Adrenal gland (tissue), 9 donors: ENCODE measurements at regions not wholly inside any gene's neighbourhood (a gene's known extent, or its start where the extent isn't known, plus 50 kb on each side); places are given as distances from the start of the nearest gene placed in this dataset.

Source experiments
- DNase-seq, 7 donors: peaks; one replicate each; pipeline ENCODE4 v3.0.0-alpha.2; 2019 to 2020
- H3K27ac ChIP-seq, 5 donors: fragments of 200-600 bp; sonication (generic) in 4 of 5; 1 replicate in 3 of 5; 2 replicates in 2 of 5; pipeline versions ENCODE4 v1.5.1 to v1.8.0; 2016 to 2020; ENCODE audit warnings: mild to moderate bottlenecking in 1 of 5
- H3K27me3 ChIP-seq: fragments of 200-600 bp; 2 replicates; pipeline ENCODE4 v1.8.0; 2021
- H3K36me3 ChIP-seq, 2 donors: fragments of 200-600 bp; replicated peaks in 1 of 2; 1 replicate in 1 of 2; 2 replicates in 1 of 2; pipeline versions ENCODE4 v1.5.1 to v1.8.0; 2018 to 2022
- H3K4me1 ChIP-seq, 2 donors: fragments of 200-600 bp; replicated peaks in 1 of 2; 1 replicate in 1 of 2; 2 replicates in 1 of 2; pipeline versions ENCODE4 v1.5.1 to v1.8.0; 2018 to 2021
- H3K4me3 ChIP-seq, 4 donors: fragments of 200-600 bp; sonication (generic) in 3 of 4; one replicate each; pipeline ENCODE4 v1.5.1; 2016 to 2018
- H3K9me3 ChIP-seq, 3 donors: fragments of 200-600 bp; sonication (generic) in 1 of 3; replicated peaks in 1 of 3; 1 replicate in 2 of 3; 2 replicates in 1 of 3; pipeline versions ENCODE4 v1.5.1 to v1.8.0; 2016 to 2021
- POLR2A ChIP-seq, 2 donors: fragments of 450-650 bp; IDR thresholded peaks; one replicate each; pipeline ENCODE4 v1.6.1; 2017; ENCODE audit warnings: antibody characterized with exemption in 2 of 2, mild to moderate bottlenecking in 2 of 2, moderate library complexity in 1 of 2
- WGBS, 4 donors: extraction: QIAGEN DNeasy Blood & Tissue Kit in 2 of 4; methylation state at CpG; one replicate each; pipeline versions ENCODE4 v1.1.5 to v1.1.7; 2013 to 2017; 5-methylcytosine and 5-hydroxymethylcytosine counted together
- intact Hi-C, 2 donors: fragments of 100-400 bp; cut with DNase I; formaldehyde crosslinking; loops; one replicate each; pipeline versions ENCODE4 v1.14.1 to v1.15.0; 2022 to 2023
- TF ChIP-seq, protein P1 (sequence below), 6 experiments: fragments of 450-650 bp in 4 of 6; fragments of 200-600 bp in 2 of 6; sonication (generic) in 1 of 6; IDR thresholded peaks; 1 replicate in 5 of 6; 2 replicates in 1 of 6; pipeline versions ENCODE4 v1.5.1 to v1.8.0; 2016 to 2021; ENCODE audit warnings: antibody characterized with exemption in 6 of 6, mild to moderate bottlenecking in 2 of 6, moderate library complexity in 1 of 6
- donor health status: healthy with polysubstance abuse.
- donor health status: Bipolar disorder and iron deficiency.
- donor health status: DM: yes; HTN: yes; CAD: no.
- donor health status: DM: no; HTN: no; CAD: no.
- donor health status: DM: no; HTN: no; CAD: no.

GRCh38 chr2:173669271-173669853 lies 295.8 kb downstream of the SP3 start:
- TF ChIP-seq POLR2A (IDR thresholded peaks at IDR 0.05), result no peak
- TF ChIP-seq, protein P1, sequence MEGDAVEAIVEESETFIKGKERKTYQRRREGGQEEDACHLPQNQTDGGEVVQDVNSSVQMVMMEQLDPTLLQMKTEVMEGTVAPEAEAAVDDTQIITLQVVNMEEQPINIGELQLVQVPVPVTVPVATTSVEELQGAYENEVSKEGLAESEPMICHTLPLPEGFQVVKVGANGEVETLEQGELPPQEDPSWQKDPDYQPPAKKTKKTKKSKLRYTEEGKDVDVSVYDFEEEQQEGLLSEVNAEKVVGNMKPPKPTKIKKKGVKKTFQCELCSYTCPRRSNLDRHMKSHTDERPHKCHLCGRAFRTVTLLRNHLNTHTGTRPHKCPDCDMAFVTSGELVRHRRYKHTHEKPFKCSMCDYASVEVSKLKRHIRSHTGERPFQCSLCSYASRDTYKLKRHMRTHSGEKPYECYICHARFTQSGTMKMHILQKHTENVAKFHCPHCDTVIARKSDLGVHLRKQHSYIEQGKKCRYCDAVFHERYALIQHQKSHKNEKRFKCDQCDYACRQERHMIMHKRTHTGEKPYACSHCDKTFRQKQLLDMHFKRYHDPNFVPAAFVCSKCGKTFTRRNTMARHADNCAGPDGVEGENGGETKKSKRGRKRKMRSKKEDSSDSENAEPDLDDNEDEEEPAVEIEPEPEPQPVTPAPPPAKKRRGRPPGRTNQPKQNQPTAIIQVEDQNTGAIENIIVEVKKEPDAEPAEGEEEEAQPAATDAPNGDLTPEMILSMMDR (IDR thresholded peaks at IDR 0.05), result no peak
- intact Hi-C loops, result no loop called here
- Histone ChIP-seq H3K4me3 (no peak overlapping the region), H3K27me3 (no peaks in the 10 kb centered on the region), H3K27ac (no peak overlapping the region), H3K4me1 (no peaks in the 10 kb centered on the region), H3K9me3 (no peaks in the 10 kb centered on the region), H3K36me3 (no peaks in the 10 kb centered on the region)
- no peak for DNase-seq
- 95 to 100% (median 99%) methylated on average over 1 of the region's 1 CpG for WGBS, 4 donors

DNA sequence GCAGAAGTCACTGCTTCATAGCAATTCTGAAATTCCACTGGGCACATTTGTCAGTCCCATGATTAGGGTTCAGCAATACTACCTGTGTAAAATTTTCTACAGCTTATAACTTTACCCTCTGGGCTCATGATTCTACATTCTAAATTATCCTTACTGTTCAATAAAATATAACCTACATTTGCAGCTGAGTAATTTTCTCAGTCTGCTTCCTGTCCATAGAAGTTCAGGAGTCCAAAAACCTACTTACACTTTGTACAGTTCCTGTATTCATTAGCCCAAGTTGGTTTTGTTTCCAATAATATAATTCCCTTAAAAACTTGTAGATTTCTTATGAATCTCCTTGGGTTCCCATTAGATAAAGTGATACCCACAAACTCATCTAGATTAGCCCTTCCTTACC lies 295.3 kb downstream of the SP3 start:
- H3K27me3 ChIP-seq, result no peaks in the 10 kb centered on the region
- no peak overlapping the region for H3K4me3 ChIP-seq
- DNase-seq, result no peak
- TF ChIP-seq, protein P1 (IDR thresholded peaks at IDR 0.05), result no peak
- no peak for TF ChIP-seq POLR2A (IDR thresholded peaks at IDR 0.05)
- no peaks in the 10 kb centered on the region for H3K9me3 ChIP-seq
- no peaks in the 10 kb centered on the region for H3K4me1 ChIP-seq
- intact Hi-C loops, result no loop called here
- H3K36me3 ChIP-seq, result no peaks in the 10 kb centered on the region
- no peak overlapping the region for H3K27ac ChIP-seq

GRCh38 chr2:173672573-173673340 lies 292.4 kb downstream of the SP3 start:
- Histone ChIP-seq H3K36me3 (no peaks in the 10 kb centered on the region), H3K27me3 (no peaks in the 10 kb centered on the region), H3K4me1 (no peaks in the 10 kb centered on the region), H3K4me3 (no peak overlapping the region), H3K27ac (no peak overlapping the region), H3K9me3 (no peaks in the 10 kb centered on the region)
- DNase-seq, result no peak
- no peak for TF ChIP-seq POLR2A (IDR thresholded peaks at IDR 0.05)
- TF ChIP-seq, protein P1 (IDR thresholded peaks at IDR 0.05), result no peak
- intact Hi-C loops, result no loop called here
- 86 to 96% (median 90%) methylated on average over 3 of the region's 3 CpGs for WGBS, 4 donors

DNA sequence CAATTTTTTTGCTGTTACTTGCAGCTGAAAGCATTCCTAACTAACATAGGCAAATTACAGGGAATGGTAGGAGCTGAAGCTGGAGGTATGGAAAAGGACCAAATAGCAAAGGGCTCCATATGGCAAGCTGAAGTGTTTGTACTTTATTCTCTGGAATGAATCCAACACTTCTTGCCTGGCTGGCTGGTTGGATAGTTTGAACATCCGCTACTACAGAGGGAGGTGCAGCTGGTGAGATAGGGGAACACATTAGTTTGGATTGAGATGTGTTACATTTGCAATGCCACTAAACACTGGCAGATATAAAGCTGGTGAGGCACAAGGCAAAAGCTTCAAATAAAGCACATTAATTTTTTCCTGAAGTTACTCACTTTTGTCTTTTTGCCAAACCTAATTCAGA lies 291.5 kb downstream of the SP3 start:
- intact Hi-C loops, result no loop called here
- TF ChIP-seq, protein P1 (IDR thresholded peaks at IDR 0.05), result no peak
- H3K27me3 ChIP-seq, result no peaks in the 10 kb centered on the region
- no peak overlapping the region for H3K27ac ChIP-seq
- H3K36me3 ChIP-seq, result no peaks in the 10 kb centered on the region
- no peaks in the 10 kb centered on the region for H3K4me1 ChIP-seq
- no peaks in the 10 kb centered on the region for H3K9me3 ChIP-seq
- DNase-seq, result no peak
- WGBS, 4 donors, result 86 to 96% (median 92%) methylated on average over 1 of the region's 1 CpG
- H3K4me3 ChIP-seq, result no peak overlapping the region
